ENCODE measurements at regions not wholly inside any gene's neighbourhood (a gene's known extent, or its start where the extent isn't known, plus 50 kb on each side); places are given as distances from the start of the nearest gene placed in this dataset.
A peak's percentile ranks its signal among the peaks of the same experiment; 100 is the strongest.

DNA sequence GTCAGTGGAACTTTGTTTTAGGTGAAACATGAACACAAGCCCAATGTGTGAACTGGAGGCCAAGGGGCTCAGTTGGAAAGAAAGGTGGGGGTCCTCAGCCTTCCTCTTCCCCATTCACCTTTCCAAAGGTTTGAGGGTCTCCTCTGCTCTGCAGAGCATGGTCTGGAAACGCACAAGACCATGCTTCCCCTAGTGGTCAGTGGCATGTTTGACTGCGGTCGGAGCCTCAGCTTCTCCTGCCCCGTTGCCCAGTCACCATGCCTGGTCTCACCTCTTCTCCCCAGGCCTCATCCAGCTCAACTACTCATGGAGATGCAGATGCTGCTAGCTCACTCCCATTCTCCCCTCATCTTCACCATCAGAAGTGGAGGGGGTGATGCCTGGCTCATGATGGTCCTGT lies 340.3 kb downstream of the GADD45G start:
- H3K27ac ChIP-seq (ENCODE audit: control insufficient read depth, insufficient read depth, low read length), result no peak overlapping the region
- H3K79me2 ChIP-seq (ENCODE audit: control insufficient read depth, insufficient read depth, low read length), result no peaks in the 10 kb centered on the region
- dilution Hi-C loops (cut with MboI; ENCODE audit: extremely low pct_ligation_motif_present, low sequenced_read_pairs), result no loop called here
- H3K9me3 ChIP-seq (ENCODE audit: control insufficient read depth, low read depth, low read length), result no peaks in the 10 kb centered on the region
- no peak overlapping the region for H3K9ac ChIP-seq (ENCODE audit: control insufficient read depth, extremely low read depth, insufficient read depth, low read length)
- no peak overlapping the region for H2AFZ ChIP-seq (ENCODE audit: control insufficient read depth, low read length)
- FAIRE-seq, result no peak
- no peak for DNase-seq (ENCODE audit: low read depth, low spot score)
- no peak overlapping the region for H3K4me3 ChIP-seq (ENCODE audit: control insufficient read depth in 2 of 3, extremely low read depth in 1 of 3, insufficient read depth in 2 of 3, low read depth in 1 of 3, low read length in 3 of 3)
- H3K4me1 ChIP-seq (ENCODE audit: control insufficient read depth, extremely low read depth, insufficient read depth, low read length), result peaks cover 3% of the 10 kb centered on the region
- no peak for TF ChIP-seq EZH2 (IDR thresholded peaks at IDR 0.05; ENCODE audit: low read length)
- TF ChIP-seq, protein P1, sequence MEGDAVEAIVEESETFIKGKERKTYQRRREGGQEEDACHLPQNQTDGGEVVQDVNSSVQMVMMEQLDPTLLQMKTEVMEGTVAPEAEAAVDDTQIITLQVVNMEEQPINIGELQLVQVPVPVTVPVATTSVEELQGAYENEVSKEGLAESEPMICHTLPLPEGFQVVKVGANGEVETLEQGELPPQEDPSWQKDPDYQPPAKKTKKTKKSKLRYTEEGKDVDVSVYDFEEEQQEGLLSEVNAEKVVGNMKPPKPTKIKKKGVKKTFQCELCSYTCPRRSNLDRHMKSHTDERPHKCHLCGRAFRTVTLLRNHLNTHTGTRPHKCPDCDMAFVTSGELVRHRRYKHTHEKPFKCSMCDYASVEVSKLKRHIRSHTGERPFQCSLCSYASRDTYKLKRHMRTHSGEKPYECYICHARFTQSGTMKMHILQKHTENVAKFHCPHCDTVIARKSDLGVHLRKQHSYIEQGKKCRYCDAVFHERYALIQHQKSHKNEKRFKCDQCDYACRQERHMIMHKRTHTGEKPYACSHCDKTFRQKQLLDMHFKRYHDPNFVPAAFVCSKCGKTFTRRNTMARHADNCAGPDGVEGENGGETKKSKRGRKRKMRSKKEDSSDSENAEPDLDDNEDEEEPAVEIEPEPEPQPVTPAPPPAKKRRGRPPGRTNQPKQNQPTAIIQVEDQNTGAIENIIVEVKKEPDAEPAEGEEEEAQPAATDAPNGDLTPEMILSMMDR (optimal IDR thresholded peaks at IDR 0.05 in 1 of 3, IDR thresholded peaks at IDR 0.05 in 1 of 3, conservative IDR thresholded peaks at IDR 0.05 in 1 of 3; ENCODE audit: extremely low read depth in 1 of 3, insufficient read depth in 2 of 3, low read length in 3 of 3), result peak in 1 of 3 experiments; percentile 19
- no peaks in the 10 kb centered on the region for H4K20me1 ChIP-seq (ENCODE audit: control insufficient read depth, extremely low read depth, insufficient read depth, low read length)
- H3K27me3 ChIP-seq (ENCODE audit: control insufficient read depth, extremely low read depth, insufficient read depth, low read length), result peaks cover 20% of the 10 kb centered on the region
- H3K4me2 ChIP-seq (ENCODE audit: control insufficient read depth, extremely low read depth, insufficient read depth, low read depth, low read length), result no peak overlapping the region
- H3K9me1 ChIP-seq (ENCODE audit: control insufficient read depth, extremely low read depth, insufficient read depth, low read length), result no peaks in the 10 kb centered on the region
- H3K36me3 ChIP-seq (ENCODE audit: control insufficient read depth in 2 of 2, extremely low read depth in 1 of 2, insufficient read depth in 2 of 2, low read length in 2 of 2), result no peaks in the 10 kb centered on the region

DNA sequence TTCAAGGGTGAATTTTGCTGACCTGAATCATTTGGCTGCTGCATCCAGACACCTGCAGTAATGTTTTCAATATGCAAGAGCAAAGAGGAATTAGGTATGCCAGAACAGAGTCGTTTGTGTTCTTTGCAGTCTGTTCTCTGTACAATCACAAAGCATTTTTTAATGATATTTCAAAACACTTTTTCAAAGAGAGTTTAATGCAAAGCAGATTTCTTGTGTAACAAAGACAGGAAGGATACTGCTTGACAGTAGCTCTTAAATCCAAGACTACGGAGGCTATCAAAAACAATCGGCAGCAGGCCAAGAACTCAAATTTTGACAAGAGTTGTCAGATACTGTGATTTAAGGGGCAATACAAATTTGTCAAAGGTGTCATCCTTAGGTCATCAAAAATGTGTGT lies 341.9 kb downstream of the GADD45G start:
- Histone ChIP-seq H3K9ac (ENCODE audit: control insufficient read depth, extremely low read depth, insufficient read depth, low read length) (no peak overlapping the region), H4K20me1 (ENCODE audit: control insufficient read depth, extremely low read depth, insufficient read depth, low read length) (no peaks in the 10 kb centered on the region), H3K4me3 (ENCODE audit: control insufficient read depth in 2 of 3, extremely low read depth in 1 of 3, insufficient read depth in 2 of 3, low read depth in 1 of 3, low read length in 3 of 3) (no peak overlapping the region), H3K9me1 (ENCODE audit: control insufficient read depth, extremely low read depth, insufficient read depth, low read length) (no peaks in the 10 kb centered on the region), H3K4me1 (ENCODE audit: control insufficient read depth, extremely low read depth, insufficient read depth, low read length) (no peaks in the 10 kb centered on the region), H3K79me2 (ENCODE audit: control insufficient read depth, insufficient read depth, low read length) (no peaks in the 10 kb centered on the region), H3K9me3 (ENCODE audit: control insufficient read depth, low read depth, low read length) (no peaks in the 10 kb centered on the region), H3K36me3 (ENCODE audit: control insufficient read depth in 2 of 2, extremely low read depth in 1 of 2, insufficient read depth in 2 of 2, low read length in 2 of 2) (no peaks in the 10 kb centered on the region), H3K27ac (ENCODE audit: control insufficient read depth, insufficient read depth, low read length) (no peak overlapping the region), H2AFZ (ENCODE audit: control insufficient read depth, low read length) (no peak overlapping the region), H3K4me2 (ENCODE audit: control insufficient read depth, extremely low read depth, insufficient read depth, low read depth, low read length) (no peak overlapping the region), H3K27me3 (ENCODE audit: control insufficient read depth, extremely low read depth, insufficient read depth, low read length) (peaks cover 15% of the 10 kb centered on the region)
- FAIRE-seq (no peak), DNase-seq (ENCODE audit: low read depth, low spot score) (no peak)
- TF ChIP-seq, protein P1 (optimal IDR thresholded peaks at IDR 0.05 in 1 of 3, IDR thresholded peaks at IDR 0.05 in 1 of 3, conservative IDR thresholded peaks at IDR 0.05 in 1 of 3; ENCODE audit: extremely low read depth in 1 of 3, insufficient read depth in 2 of 3, low read length in 3 of 3), result no peak
- no peak for TF ChIP-seq EZH2 (IDR thresholded peaks at IDR 0.05; ENCODE audit: low read length)
- dilution Hi-C loops (cut with MboI; ENCODE audit: extremely low pct_ligation_motif_present, low sequenced_read_pairs), result no loop called here

Data from keratinocyte (primary cell).